RWPE2 (cell line): ENCODE measurements at regions not wholly inside any gene's neighbourhood (a gene's known extent, or its start where the extent isn't known, plus 50 kb on each side); places are given as distances from the start of the nearest gene placed in this dataset.

Source experiments
- ATAC-seq: fragments of 200-7000 bp; cut with Tn5 transposase; 3 replicates; pipeline ENCODE4 v1.9.1; 2021; ENCODE audit warnings: low read depth
- DNase-seq: peaks from one replicate; pipeline ENCODE4 v3.0.0-alpha.2; 2020; ENCODE audit warnings: low spot score
- H3K27ac ChIP-seq: fragments of 450-650 bp; 2 replicates; pipeline ENCODE4 v1.5.1; 2017; ENCODE audit warnings: mild to moderate bottlenecking; ENCODE audit not compliant: poor library complexity, severe bottlenecking
- H3K27me3 ChIP-seq: fragments of 250-450 bp; sonication (Bioruptor Pico); 2 replicates; pipeline ENCODE4 v1.5.1; 2021; ENCODE audit warnings: mild to moderate bottlenecking, moderate library complexity; ENCODE audit not compliant: insufficient read depth, poor library complexity, severe bottlenecking
- H3K36me3 ChIP-seq: fragments of 250-450 bp; sonication (Bioruptor Pico); 2 replicates; pipeline ENCODE4 v1.5.1; 2020; ENCODE audit warnings: low read depth, mild to moderate bottlenecking, moderate library complexity
- H3K4me1 ChIP-seq: fragments of 250-450 bp; sonication (Bioruptor Pico); 2 replicates; pipeline ENCODE4 v1.5.1; 2021; ENCODE audit warnings: mild to moderate bottlenecking, moderate library complexity; ENCODE audit not compliant: insufficient read depth, poor library complexity, severe bottlenecking
- H3K4me3 ChIP-seq: fragments of 250-450 bp; sonication (Bioruptor Pico); 2 replicates; pipeline ENCODE4 v1.5.1; 2021; ENCODE audit warnings: mild to moderate bottlenecking, moderate library complexity; ENCODE audit not compliant: severe bottlenecking
- H3K9me3 ChIP-seq: fragments of 250-450 bp; sonication (Bioruptor Pico); 2 replicates; pipeline ENCODE4 v1.5.1; 2021; ENCODE audit warnings: mild to moderate bottlenecking, moderate library complexity; ENCODE audit not compliant: severe bottlenecking
- CTCF ChIP-seq: fragments of 450-650 bp; IDR thresholded peaks from one replicate; pipeline ENCODE4 v1.5.1; 2017; ENCODE audit warnings: mild to moderate bottlenecking, moderate library complexity; ENCODE audit not compliant: poor library complexity, severe bottlenecking

- no peak for TF ChIP-seq CTCF
- ATAC-seq, result no peak
- DNase-seq, result no peak
- no peaks in the 10 kb centered on the region for H3K36me3 ChIP-seq
- H3K4me1 ChIP-seq, result no peaks in the 10 kb centered on the region
- H3K9me3 ChIP-seq, result no peaks in the 10 kb centered on the region
- H3K27me3 ChIP-seq, result no peaks in the 10 kb centered on the region
- H3K27ac ChIP-seq, result no peak overlapping the region
- no peak overlapping the region for H3K4me3 ChIP-seq
These were observed 273.7 kb downstream of the SLC4A3 start for GRCh38 chr2:219901155-219901554.

DNA sequence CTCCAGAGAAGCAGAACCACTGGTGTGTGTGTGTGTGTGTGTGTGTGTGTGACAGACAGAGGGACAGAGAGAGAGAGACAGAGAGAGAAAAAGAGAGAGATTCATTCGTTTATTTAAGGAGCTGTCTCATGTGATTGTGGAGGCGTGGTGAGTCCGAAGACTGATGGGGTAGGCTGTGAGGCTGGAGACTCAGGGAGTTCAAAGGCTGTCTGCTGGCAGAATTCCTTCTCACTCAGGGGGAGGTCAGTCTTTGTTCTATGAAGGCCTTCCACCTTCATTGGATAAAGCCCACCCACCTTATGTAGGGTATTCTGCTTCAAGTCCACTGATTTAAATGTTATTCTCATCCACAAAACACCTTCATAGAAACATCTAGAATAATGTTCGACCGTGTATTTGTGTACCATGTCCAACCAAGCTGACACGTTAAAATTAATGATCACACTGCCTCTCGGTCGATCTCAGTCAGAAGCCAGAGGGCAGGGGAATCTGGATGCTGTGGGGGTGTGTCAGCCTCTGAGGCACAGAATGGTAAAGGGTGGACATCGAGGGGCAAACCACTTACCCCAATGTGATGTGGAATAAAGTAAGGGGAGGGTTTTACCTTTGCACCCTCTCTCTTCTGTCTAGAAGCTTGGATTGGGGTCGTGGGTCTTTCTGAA lies 275.6 kb downstream of the SLC4A3 start:
- Histone ChIP-seq H3K4me3 (no peak overlapping the region), H3K27ac (no peak overlapping the region), H3K36me3 (no peaks in the 10 kb centered on the region), H3K4me1 (no peaks in the 10 kb centered on the region), H3K27me3 (no peaks in the 10 kb centered on the region), H3K9me3 (no peaks in the 10 kb centered on the region)
- no peak for TF ChIP-seq CTCF
- no peak for DNase-seq
- ATAC-seq, result no peak

- no peaks in the 10 kb centered on the region for H3K9me3 ChIP-seq
- ATAC-seq, result no peak
- no peak for TF ChIP-seq CTCF
- H3K27me3 ChIP-seq, result no peaks in the 10 kb centered on the region
- H3K4me1 ChIP-seq, result no peaks in the 10 kb centered on the region
- no peak overlapping the region for H3K27ac ChIP-seq
- H3K4me3 ChIP-seq, result no peak overlapping the region
- DNase-seq, result no peak
- H3K36me3 ChIP-seq, result no peaks in the 10 kb centered on the region
These were observed 278.2 kb downstream of the SLC4A3 start for GRCh38 chr2:219905640-219906039.

DNA sequence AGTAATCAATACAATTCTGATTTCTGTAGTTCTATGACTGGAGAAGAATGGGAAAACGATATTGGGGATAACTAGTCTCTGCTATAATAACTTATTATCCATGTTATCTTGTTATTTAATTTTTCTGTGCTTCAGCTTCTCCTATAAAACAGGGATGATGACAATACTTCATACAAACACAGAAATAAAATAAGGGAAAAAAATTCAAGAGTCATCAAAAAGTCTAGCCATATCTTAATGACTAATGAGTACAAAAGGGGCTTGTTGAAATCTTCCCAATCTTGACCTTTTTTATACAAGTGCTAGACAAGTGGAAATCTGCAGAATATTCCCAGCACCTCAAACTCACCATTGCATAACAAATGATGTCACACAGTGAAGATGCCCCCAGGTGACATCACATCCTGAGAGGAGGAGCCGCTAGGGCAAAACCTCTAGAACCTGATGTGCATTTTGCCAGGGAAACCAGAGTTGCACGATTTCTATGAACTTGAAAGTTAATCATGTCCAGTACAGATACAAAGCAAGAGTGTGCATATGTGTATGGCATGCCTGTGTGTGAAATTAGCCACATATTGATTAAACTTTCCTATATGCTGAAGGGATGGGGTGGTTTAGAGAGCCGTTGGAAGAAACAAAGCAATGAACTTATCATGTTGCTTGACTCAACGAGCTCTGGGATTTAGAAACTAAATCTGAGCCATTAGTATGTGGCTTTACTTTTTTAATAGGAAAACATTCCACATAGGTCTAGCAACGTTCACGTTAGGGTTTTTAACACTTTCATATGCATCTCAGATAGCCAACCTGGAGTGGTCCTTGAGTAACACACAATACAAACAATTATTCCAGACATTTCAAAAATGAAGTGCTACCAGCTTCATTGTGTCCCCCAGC lies 278.9 kb downstream of the SLC4A3 start:
- Histone ChIP-seq H3K27ac (no peak overlapping the region), H3K4me3 (no peak overlapping the region), H3K36me3 (no peaks in the 10 kb centered on the region), H3K27me3 (no peaks in the 10 kb centered on the region), H3K4me1 (no peaks in the 10 kb centered on the region), H3K9me3 (no peaks in the 10 kb centered on the region)
- ATAC-seq (no peak), DNase-seq (no peak)
- no peak for TF ChIP-seq CTCF

- Histone ChIP-seq H3K27me3 (no peaks in the 10 kb centered on the region), H3K4me3 (no peak overlapping the region), H3K27ac (no peak overlapping the region), H3K9me3 (no peaks in the 10 kb centered on the region), H3K36me3 (no peaks in the 10 kb centered on the region), H3K4me1 (no peaks in the 10 kb centered on the region)
- DNase-seq (no peak), ATAC-seq (no peak)
- TF ChIP-seq CTCF, result no peak
These were observed 279.6 kb downstream of the SLC4A3 start for GRCh38 chr2:219907011-219907365.
